H1 (cell line): ENCODE measurements at regions not wholly inside any gene's neighbourhood (a gene's known extent, or its start where the extent isn't known, plus 50 kb on each side); places are given as distances from the start of the nearest gene placed in this dataset.

Source experiments
- CTCF ChIA-PET: fragments of 300-600 bp; sonication (Branson Sonifier 250); formaldehyde crosslinking; loops from one replicate; lab custom pipeline; 2021; ENCODE audit not compliant: partially characterized antibody; lab: Charles Lee
- POLR2A ChIA-PET: fragments of 300-600 bp; sonication (Branson Sonifier 250); formaldehyde crosslinking; loops from one replicate; lab custom pipeline; 2021; ENCODE audit warnings: inconsistent platforms; ENCODE audit not compliant: partially characterized antibody; lab: Charles Lee
- DNase-seq, 2 experiments: peaks; one replicate each; pipeline versions ENCODE4 v3.0.0 to v3.0.0-alpha.2; 2010 to 2022; ENCODE audit warnings: low spot score in 2 of 2, low read depth in 1 of 2, mixed read lengths in 1 of 2
- FAIRE-seq: peaks from 2 replicates; lab custom pipeline; 2011; peaks lifted over from hg19 to GRCh38; lab: Jason Lieb, UNC
- H2AFZ ChIP-seq: 2 replicates; pipeline ENCODE4 v1.8.1; 2012; ENCODE audit warnings: low read length, inconsistent platforms
- H2AK5ac ChIP-seq: 2 replicates; pipeline ENCODE4 v1.6.1; 2013; ENCODE audit warnings: low read depth, low read length
- H2BK120ac ChIP-seq: replicated peaks from 2 replicates; pipeline ENCODE3; 2013; ENCODE audit warnings: low read depth, low read length, inconsistent platforms
- H2BK12ac ChIP-seq: 2 replicates; pipeline ENCODE4 v1.6.1; 2013; ENCODE audit warnings: low read depth, low read length
- H2BK15ac ChIP-seq: 2 replicates; pipeline ENCODE4 v1.6.1; 2013; ENCODE audit warnings: low read length
- H2BK20ac ChIP-seq: 2 replicates; pipeline ENCODE4 v1.6.1; 2013; ENCODE audit warnings: low read length
- H2BK5ac ChIP-seq: 2 replicates; pipeline ENCODE4 v1.6.1; 2013; ENCODE audit warnings: low read depth, low read length
- H3K14ac ChIP-seq: 2 replicates; pipeline ENCODE4 v1.6.1; 2013; ENCODE audit warnings: inconsistent platforms; ENCODE audit not compliant: insufficient read length
- H3K18ac ChIP-seq: 2 replicates; pipeline ENCODE4 v1.6.1; 2013; ENCODE audit warnings: low read length; ENCODE audit errors: extremely low read depth
- H3K23ac ChIP-seq: 2 replicates; pipeline ENCODE4 v1.6.1; 2013; ENCODE audit warnings: inconsistent platforms; ENCODE audit not compliant: insufficient read length
- H3K23me2 ChIP-seq: 2 replicates; pipeline ENCODE4 v1.6.1; 2013; ENCODE audit warnings: low read depth, low read length
- H3K27ac ChIP-seq: 2 replicates; pipeline ENCODE4 v1.6.1; 2011; ENCODE audit warnings: low read depth, low read length, inconsistent platforms
- H3K27me3 ChIP-seq, 4 experiments: replicated peaks in 1 of 4; 1 replicate in 1 of 4; 2 replicates in 3 of 4; pipeline versions ENCODE4 v1.6.1 to v1.8.1; 2011 to 2013; ENCODE audit warnings: low read length in 3 of 4, mild to moderate bottlenecking in 3 of 4, inconsistent platforms in 2 of 4, mixed read lengths in 2 of 4, moderate library complexity in 1 of 4; ENCODE audit not compliant: control insufficient read depth in 3 of 4, insufficient read depth in 3 of 4; ENCODE audit errors: extremely low read depth in 1 of 4
- H3K36me3 ChIP-seq, 4 experiments: 2 replicates each; pipeline versions ENCODE4 v1.6.1 to v1.8.1; 2011 to 2013; ENCODE audit warnings: mild to moderate bottlenecking in 4 of 4, low read length in 3 of 4, moderate library complexity in 2 of 4, control low read depth in 1 of 4, inconsistent platforms in 1 of 4; ENCODE audit not compliant: insufficient read depth in 4 of 4, control insufficient read depth in 2 of 4
- H3K4ac ChIP-seq: replicated peaks from 2 replicates; pipeline ENCODE3; 2013; ENCODE audit warnings: low read length, low read depth, mixed read lengths, inconsistent platforms; ENCODE audit not compliant: insufficient read length
- H3K4me1 ChIP-seq, 4 experiments: replicated peaks in 1 of 4; 1 replicate in 1 of 4; 2 replicates in 3 of 4; pipeline versions ENCODE4 v1.6.1 to v1.8.1; 2011 to 2013; ENCODE audit warnings: low read length in 3 of 4, inconsistent platforms in 2 of 4, mixed read lengths in 1 of 4; ENCODE audit not compliant: insufficient read depth in 4 of 4, control insufficient read depth in 3 of 4
- H3K4me2 ChIP-seq, 2 experiments: 2 replicates each; pipeline versions ENCODE4 v1.6.1 to v1.8.1; 2011 to 2013; ENCODE audit warnings: low read depth in 2 of 2, low read length in 2 of 2, control low read depth in 1 of 2, inconsistent platforms in 1 of 2, mild to moderate bottlenecking in 1 of 2; ENCODE audit not compliant: insufficient read depth in 1 of 2
- H3K4me3 ChIP-seq, 4 experiments: fragments of 200-600, 300-600 bp in 1 of 4; sonication (generic), shearing (Covaris generic), sonication (Bioruptor Twin) in 1 of 4; 2 replicates each; pipeline versions ENCODE4 v1.5.1 to v1.8.1; 2011 to 2016; ENCODE audit warnings: low read length in 4 of 4, low read depth in 3 of 4, control low read depth in 2 of 4, inconsistent platforms in 2 of 4, mild to moderate bottlenecking in 2 of 4, mixed read lengths in 1 of 4, moderate library complexity in 1 of 4; ENCODE audit not compliant: insufficient read depth in 2 of 4; ENCODE audit errors: extremely low read depth in 1 of 4
- H3K56ac ChIP-seq: replicated peaks from 2 replicates; pipeline ENCODE3; 2013; ENCODE audit warnings: low read depth, mild to moderate bottlenecking, mixed read lengths, low read length, inconsistent platforms; ENCODE audit not compliant: insufficient read length
- H3K79me1 ChIP-seq: 2 replicates; pipeline ENCODE4 v1.6.1; 2013; ENCODE audit warnings: low read depth, low read length, control low read depth
- H3K79me2 ChIP-seq, 2 experiments: 2 replicates each; pipeline versions ENCODE4 v1.6.1 to v1.8.1; 2012 to 2013; ENCODE audit warnings: low read length in 2 of 2, mild to moderate bottlenecking in 2 of 2, inconsistent platforms in 1 of 2; ENCODE audit not compliant: insufficient read depth in 2 of 2, control insufficient read depth in 1 of 2
- H3K9ac ChIP-seq, 4 experiments: replicated peaks in 1 of 4; 1 replicate in 1 of 4; 2 replicates in 3 of 4; pipeline versions ENCODE4 v1.6.1 to v1.8.1; 2011 to 2013; ENCODE audit warnings: low read depth in 3 of 4, low read length in 3 of 4, control low read depth in 2 of 4, mild to moderate bottlenecking in 2 of 4, moderate library complexity in 2 of 4, inconsistent platforms in 1 of 4; ENCODE audit errors: extremely low read depth in 1 of 4
- H3K9me3 ChIP-seq, 2 experiments: 2 replicates each; pipeline versions ENCODE4 v1.6.1 to v1.8.1; 2012 to 2013; ENCODE audit warnings: mild to moderate bottlenecking in 2 of 2, moderate library complexity in 2 of 2, control low read depth in 1 of 2, inconsistent platforms in 1 of 2, low read depth in 1 of 2, low read length in 1 of 2, mixed read lengths in 1 of 2; ENCODE audit not compliant: insufficient read depth in 2 of 2
- H4K20me1 ChIP-seq, 2 experiments: replicated peaks in 1 of 2; 2 replicates each; pipeline versions ENCODE3 to v1.8.1; 2011 to 2013; ENCODE audit warnings: inconsistent platforms in 2 of 2, low read length in 2 of 2, mild to moderate bottlenecking in 1 of 2; ENCODE audit not compliant: insufficient read depth in 2 of 2, control insufficient read depth in 1 of 2
- H4K5ac ChIP-seq: 2 replicates; pipeline ENCODE4 v1.6.1; 2013; ENCODE audit warnings: low read length, low read depth, mixed read lengths, inconsistent platforms; ENCODE audit not compliant: insufficient read length
- H4K8ac ChIP-seq: 2 replicates; pipeline ENCODE4 v1.8.0; 2013; ENCODE audit warnings: mild to moderate bottlenecking, moderate library complexity, low read length, inconsistent platforms; ENCODE audit not compliant: insufficient read depth; ENCODE audit errors: extremely low read depth
- H4K91ac ChIP-seq: replicated peaks from 2 replicates; pipeline ENCODE3; 2013; ENCODE audit warnings: low read length, mixed read lengths, inconsistent platforms; ENCODE audit not compliant: insufficient read length
- SIX5 ChIP-seq: IDR thresholded peaks from 2 replicates; pipeline ENCODE4 v1.6.1; 2011; ENCODE audit warnings: mild to moderate bottlenecking, low read depth, low read length
- WGBS, 2 experiments: shearing (Covaris generic) in 1 of 2; methylation state at CpG; one replicate each; pipeline versions ENCODE4 v1.1.6 to v1.1.7; 2013 to 2015; ENCODE audit warnings: low lambda C conversion rate in 2 of 2, mixed read lengths in 2 of 2, inconsistent platforms in 1 of 2, low coverage in 1 of 2, missing lambda C conversion rate in 1 of 2; ENCODE audit not compliant: insufficient replicate concordance in 2 of 2, insufficient coverage in 1 of 2, insufficient read length in 1 of 2; ENCODE audit errors: extremely low coverage in 1 of 2, missing lambda C conversion rate in 1 of 2; 5-methylcytosine and 5-hydroxymethylcytosine counted together

GRCh38 chr12:58521796-58522195 is 398.5 kb downstream of the LRIG3 start:
- Histone ChIP-seq H2BK120ac (no peak overlapping the region), H2BK20ac (no peak overlapping the region), H2AFZ (no peak overlapping the region), H2BK5ac (no peak overlapping the region), H3K4me3 (no peak overlapping the region), H2AK5ac (no peak overlapping the region), H3K27me3 (no peaks in the 10 kb centered on the region), H3K23me2 (no peaks in the 10 kb centered on the region), H3K36me3 (no peaks in the 10 kb centered on the region), H3K4me1 (no peaks in the 10 kb centered on the region), H3K27ac (no peak overlapping the region), H4K91ac (no peak overlapping the region), H4K20me1 (no peaks in the 10 kb centered on the region), H3K79me2 (no peaks in the 10 kb centered on the region), H3K9me3 (peaks cover 10 to 11% of the 10 kb centered on the region in 2 experiments; a peak in 3 of 4 replicates), H2BK12ac (no peak overlapping the region), H3K79me1 (no peaks in the 10 kb centered on the region), H3K18ac (no peak overlapping the region), H3K4ac (no peak overlapping the region), H3K23ac (no peak overlapping the region), H4K8ac (no peak overlapping the region), H3K56ac (no peak overlapping the region), H4K5ac (no peak overlapping the region), H3K14ac (no peak overlapping the region), H2BK15ac (no peak overlapping the region), H3K9ac (no peak overlapping the region), H3K4me2 (no peak overlapping the region)
- DNase-seq, result no peak
- FAIRE-seq, result no peak
- CTCF ChIA-PET, result interaction anchor here (0.8 to 1.2 kb wide), 3 partner anchors 11 to 151 kb away, joined by 3 to 4 read pairs (median 3); no protein-coding TSS in a partner anchor
- TF ChIP-seq SIX5, result no peak
- POLR2A ChIA-PET, result no interaction called here
- 93% methylated on average over 1 of the region's 1 CpG; no CpG with 5 or more reads in 1 of the 2 experiments for WGBS, 2 experiments
